Ishikawa (cell line): ENCODE measurements at regions not wholly inside any gene's neighbourhood (a gene's known extent, or its start where the extent isn't known, plus 50 kb on each side); places are given as distances from the start of the nearest gene placed in this dataset.

Experiments used
- CEBPB ChIP-seq: IDR thresholded peaks from 2 replicates; pipeline ENCODE4 v1.6.1; 2012
- CREB1 ChIP-seq: IDR thresholded peaks from 2 replicates; pipeline ENCODE4 v1.6.1; 2012; ENCODE audit warnings: low read depth
- EGR1 ChIP-seq: IDR thresholded peaks from 2 replicates; pipeline ENCODE4 v1.6.1; 2012
- EP300 ChIP-seq: IDR thresholded peaks from 2 replicates; pipeline ENCODE4 v1.6.1; 2012; ENCODE audit warnings: borderline replicate concordance
- FOXM1 ChIP-seq: IDR thresholded peaks from 2 replicates; pipeline ENCODE4 v1.6.1; 2012; ENCODE audit warnings: low read depth, borderline replicate concordance
- MAX ChIP-seq: IDR thresholded peaks from 2 replicates; pipeline ENCODE4 v1.6.1; 2012
- NFIC ChIP-seq: IDR thresholded peaks from 2 replicates; pipeline ENCODE4 v1.6.1; 2012
- RAD21 ChIP-seq: IDR thresholded peaks from 2 replicates; pipeline ENCODE4 v1.6.1; 2012; ENCODE audit warnings: low read depth
- REST ChIP-seq: IDR thresholded peaks from 2 replicates; pipeline ENCODE4 v1.6.1; 2012; ENCODE audit warnings: low read depth, mild to moderate bottlenecking
- TAF1 ChIP-seq: IDR thresholded peaks from 2 replicates; pipeline ENCODE4 v1.6.1; 2012; ENCODE audit warnings: low read depth, mild to moderate bottlenecking
- TCF12 ChIP-seq: IDR thresholded peaks from 2 replicates; pipeline ENCODE4 v1.6.1; 2012; ENCODE audit warnings: low read depth
- TEAD4 ChIP-seq: IDR thresholded peaks from 2 replicates; pipeline ENCODE4 v1.6.1; 2012
- USF1 ChIP-seq: IDR thresholded peaks from 2 replicates; pipeline ENCODE4 v1.6.1; 2012
- YY1 ChIP-seq: IDR thresholded peaks from 2 replicates; pipeline ENCODE4 v1.6.1; 2012; ENCODE audit warnings: low read depth
- ZBTB7A ChIP-seq: IDR thresholded peaks from 2 replicates; pipeline ENCODE4 v1.6.1; 2012; ENCODE audit warnings: low read depth

- no peak for TF ChIP-seq TCF12
- TF ChIP-seq RAD21, result peak; percentile 20; the same call in 1 of the 2 replicates
- TF ChIP-seq EGR1, result no peak
- TF ChIP-seq TAF1, result no peak
Observed at GRCh38 chr5:109589986-109590385, 99.7 kb upstream of the MAN2A1 start.

- no peak for TF ChIP-seq REST
- TF ChIP-seq EP300, result no peak
- no peak for TF ChIP-seq TAF1
- TF ChIP-seq USF1, result no peak
- TF ChIP-seq EGR1, result no peak
- no peak for TF ChIP-seq YY1
- TF ChIP-seq TCF12, result no peak
- no peak for TF ChIP-seq NFIC
- no peak for TF ChIP-seq MAX
- no peak for TF ChIP-seq CEBPB
- no peak for TF ChIP-seq FOXM1
Observed at GRCh38 chr5:109589239-109589638, 100.5 kb upstream of the MAN2A1 start.

- TF ChIP-seq TCF12, result no peak
- TF ChIP-seq REST, result no peak
- TF ChIP-seq CEBPB, result no peak
- no peak for TF ChIP-seq TAF1
- no peak for TF ChIP-seq ZBTB7A
- no peak for TF ChIP-seq EGR1
- no peak for TF ChIP-seq NFIC
- no peak for TF ChIP-seq EP300
- no peak for TF ChIP-seq CREB1
- TF ChIP-seq MAX, result no peak
- TF ChIP-seq YY1, result no peak
- no peak for TF ChIP-seq TEAD4
- no peak for TF ChIP-seq RAD21
- no peak for TF ChIP-seq FOXM1
Observed at GRCh38 chr5:109588281-109589035, 101.3 kb upstream of the MAN2A1 start.

GRCh38 chr5:109584986-109585599, 104.6 kb upstream of the MAN2A1 start:
- TF ChIP-seq RAD21, result no peak
- no peak for TF ChIP-seq ZBTB7A
- no peak for TF ChIP-seq USF1
- TF ChIP-seq TCF12, result no peak
- TF ChIP-seq TAF1, result no peak
- no peak for TF ChIP-seq EGR1
- TF ChIP-seq MAX, result no peak
- TF ChIP-seq TEAD4, result no peak
- TF ChIP-seq FOXM1, result no peak
- TF ChIP-seq NFIC, result no peak
- TF ChIP-seq CEBPB, result no peak
- TF ChIP-seq REST, result no peak
- no peak for TF ChIP-seq CREB1
- no peak for TF ChIP-seq YY1
- TF ChIP-seq EP300, result no peak
